Mesenchymal stem cell (in vitro differentiated cells and primary cell): ENCODE measurements at regions not wholly inside any gene's neighbourhood (a gene's known extent, or its start where the extent isn't known, plus 50 kb on each side); places are given as distances from the start of the nearest gene placed in this dataset.

Experiments used
- DNase-seq: peaks from one replicate; pipeline ENCODE4 v3.0.0-alpha.2; 2013
- H2AFZ ChIP-seq: one replicate; pipeline ENCODE4 v1.6.1; 2013; ENCODE audit warnings: low read depth, mild to moderate bottlenecking, control low read depth, inconsistent platforms, low read length, moderate library complexity
- H2AK5ac ChIP-seq: 2 replicates; pipeline ENCODE4 v1.6.1; 2013; ENCODE audit warnings: low read length, moderate library complexity, mild to moderate bottlenecking, inconsistent platforms; ENCODE audit not compliant: severe bottlenecking
- H2BK120ac ChIP-seq: one replicate; pipeline ENCODE4 v1.6.1; 2013; ENCODE audit warnings: low read depth, mild to moderate bottlenecking, inconsistent platforms, low read length, moderate library complexity
- H2BK12ac ChIP-seq, 2 experiments: one replicate each; pipeline ENCODE4 v1.6.1; 2013; ENCODE audit warnings: inconsistent platforms in 2 of 2, low read length in 2 of 2, mild to moderate bottlenecking in 2 of 2, moderate library complexity in 2 of 2, control low read depth in 1 of 2
- H2BK15ac ChIP-seq: one replicate; pipeline ENCODE4 v1.6.1; 2013; ENCODE audit warnings: mild to moderate bottlenecking, low read depth, inconsistent platforms; ENCODE audit not compliant: poor library complexity, severe bottlenecking
- H2BK5ac ChIP-seq: 2 replicates; pipeline ENCODE4 v1.6.1; 2013; ENCODE audit warnings: low read depth, mild to moderate bottlenecking, low read length, control low read depth, inconsistent platforms; ENCODE audit not compliant: poor library complexity, severe bottlenecking
- H3K14ac ChIP-seq, 2 experiments: one replicate each; pipeline ENCODE4 v1.6.1; 2013; ENCODE audit warnings: inconsistent platforms in 2 of 2, low read length in 2 of 2, control low read depth in 1 of 2, mild to moderate bottlenecking in 1 of 2, moderate library complexity in 1 of 2
- H3K18ac ChIP-seq, 2 experiments: one replicate each; pipeline ENCODE4 v1.6.1; 2013; ENCODE audit warnings: inconsistent platforms in 2 of 2, low read length in 2 of 2, control low read depth in 1 of 2, low read depth in 1 of 2, mild to moderate bottlenecking in 1 of 2
- H3K23ac ChIP-seq, 2 experiments: one replicate each; pipeline ENCODE4 v1.6.1; 2013; ENCODE audit warnings: inconsistent platforms in 2 of 2, low read length in 2 of 2, mild to moderate bottlenecking in 2 of 2, moderate library complexity in 2 of 2, control low read depth in 1 of 2
- H3K27ac ChIP-seq: 2 replicates; pipeline ENCODE4 v1.5.1; 2013; ENCODE audit warnings: mild to moderate bottlenecking, moderate library complexity, low read length, control low read depth, inconsistent platforms; ENCODE audit not compliant: poor library complexity, severe bottlenecking
- H3K27me3 ChIP-seq, 2 experiments: 2 replicates each; pipeline versions ENCODE4 v1.6.1 to v1.7.0; 2013; ENCODE audit warnings: low read length in 2 of 2, mild to moderate bottlenecking in 2 of 2, moderate library complexity in 2 of 2, control low read depth in 1 of 2, inconsistent platforms in 1 of 2; ENCODE audit not compliant: control insufficient read depth in 1 of 2, insufficient read depth in 1 of 2
- H3K36me3 ChIP-seq, 2 experiments: 2 replicates each; pipeline versions ENCODE4 v1.6.1 to v1.7.0; 2013; ENCODE audit warnings: low read length in 2 of 2, control low read depth in 1 of 2, inconsistent platforms in 1 of 2, low read depth in 1 of 2, mild to moderate bottlenecking in 1 of 2; ENCODE audit not compliant: insufficient read depth in 2 of 2, control insufficient read depth in 1 of 2
- H3K4ac ChIP-seq, 2 experiments: one replicate each; pipeline ENCODE4 v1.6.1; 2013; ENCODE audit warnings: inconsistent platforms in 2 of 2, low read length in 2 of 2, mild to moderate bottlenecking in 2 of 2, moderate library complexity in 2 of 2, control low read depth in 1 of 2, low read depth in 1 of 2
- H3K4me1 ChIP-seq: 2 replicates; pipeline ENCODE4 v1.6.1; 2013; ENCODE audit warnings: low read depth, low read length, control low read depth; ENCODE audit not compliant: control insufficient read depth, insufficient read depth
- H3K4me2 ChIP-seq: 2 replicates; pipeline ENCODE4 v1.6.1; 2013; ENCODE audit warnings: low read length, mild to moderate bottlenecking, inconsistent platforms; ENCODE audit not compliant: poor library complexity, severe bottlenecking
- H3K4me3 ChIP-seq, 2 experiments: 2 replicates each; pipeline versions ENCODE4 v1.5.1 to v1.7.0; 2013; ENCODE audit warnings: low read length in 2 of 2, mild to moderate bottlenecking in 2 of 2, control low read depth in 1 of 2, low read depth in 1 of 2; ENCODE audit not compliant: insufficient read depth in 1 of 2
- H3K79me1 ChIP-seq: replicated peaks from 2 replicates; pipeline ENCODE4 v1.6.1; 2013; ENCODE audit warnings: mild to moderate bottlenecking, control low read depth, low read length, inconsistent platforms; ENCODE audit not compliant: poor library complexity, severe bottlenecking
- H3K9ac ChIP-seq: 2 replicates; pipeline ENCODE4 v1.7.0; 2013; ENCODE audit warnings: mild to moderate bottlenecking, low read length, moderate library complexity
- H3K9me3 ChIP-seq: 2 replicates; pipeline ENCODE4 v1.7.0; 2013; ENCODE audit warnings: mild to moderate bottlenecking, low read length; ENCODE audit not compliant: control insufficient read depth
- H4K8ac ChIP-seq: one replicate; pipeline ENCODE4 v1.6.1; 2013; ENCODE audit warnings: inconsistent platforms, mild to moderate bottlenecking, low read length, moderate library complexity
- H4K91ac ChIP-seq: one replicate; pipeline ENCODE4 v1.6.1; 2013; ENCODE audit warnings: mild to moderate bottlenecking, low read length, inconsistent platforms
- WGBS: methylation state at CpG from one replicate; pipeline ENCODE4 v1.1.7; 2013; ENCODE audit warnings: mixed read lengths; 5-methylcytosine and 5-hydroxymethylcytosine counted together

- no peak overlapping the region for H3K4ac ChIP-seq
- H3K79me1 ChIP-seq: no peaks in the 10 kb centered on the region
- no peaks in the 10 kb centered on the region for H3K4me1 ChIP-seq
- H3K27me3 ChIP-seq: no peaks in the 10 kb centered on the region
- H2AK5ac ChIP-seq: no peak overlapping the region
- no peak overlapping the region for H4K8ac ChIP-seq
- H3K4me3 ChIP-seq: no peak overlapping the region
- H2AFZ ChIP-seq: no peak overlapping the region
- H4K91ac ChIP-seq: no peak overlapping the region
- H2BK12ac ChIP-seq: no peak overlapping the region
- H3K14ac ChIP-seq: no peak overlapping the region
- no peak overlapping the region for H3K27ac ChIP-seq
- no peak overlapping the region for H3K9ac ChIP-seq
- no peak overlapping the region for H3K18ac ChIP-seq
- DNase-seq: no peak
- H2BK5ac ChIP-seq: no peak overlapping the region
- H3K36me3 ChIP-seq: no peaks in the 10 kb centered on the region
- H2BK120ac ChIP-seq: no peak overlapping the region
- H3K9me3 ChIP-seq: no peaks in the 10 kb centered on the region
- no peak overlapping the region for H3K4me2 ChIP-seq
- WGBS: 74% methylated on average over 1 of the region's 4 CpGs
- H2BK15ac ChIP-seq: no peak overlapping the region
- H3K23ac ChIP-seq: no peak overlapping the region
These were observed 305.5 kb downstream of the BCAT1 start for GRCh38 chr12:24643120-24644119.

GRCh38 chr12:24639641-24640040 is 309.3 kb downstream of the BCAT1 start:
- no peak for DNase-seq
- Histone ChIP-seq H4K8ac (no peak overlapping the region), H3K9me3 (no peaks in the 10 kb centered on the region), H3K14ac (no peak overlapping the region), H2BK120ac (no peak overlapping the region), H2AK5ac (no peak overlapping the region), H2BK15ac (no peak overlapping the region), H3K4ac (no peak overlapping the region), H3K18ac (no peak overlapping the region), H3K4me2 (no peak overlapping the region), H3K4me1 (no peaks in the 10 kb centered on the region), H3K27ac (no peak overlapping the region), H3K9ac (no peak overlapping the region), H3K36me3 (no peaks in the 10 kb centered on the region), H3K27me3 (no peaks in the 10 kb centered on the region), H3K4me3 (no peak overlapping the region), H2AFZ (no peak overlapping the region), H3K79me1 (no peaks in the 10 kb centered on the region), H2BK12ac (no peak overlapping the region), H3K23ac (no peak overlapping the region), H4K91ac (no peak overlapping the region), H2BK5ac (no peak overlapping the region)
- WGBS: no CpG with 5 or more reads among the region's 1 CpG

- Histone ChIP-seq H3K4ac (no peak overlapping the region), H2BK15ac (no peak overlapping the region), H2AK5ac (no peak overlapping the region), H3K4me2 (no peak overlapping the region), H3K14ac (no peak overlapping the region), H3K18ac (no peak overlapping the region), H3K36me3 (no peaks in the 10 kb centered on the region), H3K4me1 (no peaks in the 10 kb centered on the region), H3K79me1 (no peaks in the 10 kb centered on the region), H3K9me3 (no peaks in the 10 kb centered on the region), H3K9ac (no peak overlapping the region), H3K23ac (no peak overlapping the region), H3K27ac (no peak overlapping the region), H4K8ac (no peak overlapping the region), H2AFZ (no peak overlapping the region), H3K27me3 (no peaks in the 10 kb centered on the region), H3K4me3 (no peak overlapping the region), H2BK12ac (no peak overlapping the region), H4K91ac (no peak overlapping the region), H2BK120ac (no peak overlapping the region), H2BK5ac (no peak overlapping the region)
- no CpG with 5 or more reads among the region's 1 CpG for WGBS
- no peak for DNase-seq
These were observed 316.4 kb downstream of the BCAT1 start for GRCh38 chr12:24632466-24632865.

GRCh38 chr12:24631676-24632426 is 317.1 kb downstream of the BCAT1 start:
- WGBS: 100% methylated on average over 2 of the region's 3 CpGs
- Histone ChIP-seq H3K27ac (no peak overlapping the region), H3K36me3 (no peaks in the 10 kb centered on the region), H4K91ac (no peak overlapping the region), H3K4me3 (no peak overlapping the region), H3K27me3 (no peaks in the 10 kb centered on the region), H3K18ac (no peak overlapping the region), H3K9me3 (no peaks in the 10 kb centered on the region), H2AFZ (no peak overlapping the region), H3K4me2 (no peak overlapping the region), H4K8ac (no peak overlapping the region), H2BK120ac (no peak overlapping the region), H3K9ac (no peak overlapping the region), H3K14ac (no peak overlapping the region), H3K4me1 (no peaks in the 10 kb centered on the region), H3K79me1 (no peaks in the 10 kb centered on the region), H2BK12ac (no peak overlapping the region), H2BK15ac (no peak overlapping the region), H3K23ac (no peak overlapping the region), H2BK5ac (no peak overlapping the region), H2AK5ac (no peak overlapping the region), H3K4ac (no peak overlapping the region)
- no peak for DNase-seq
